A673 (cell line): ENCODE measurements at regions not wholly inside any gene's neighbourhood (a gene's known extent, or its start where the extent isn't known, plus 50 kb on each side); places are given as distances from the start of the nearest gene placed in this dataset.

Experiments used
- BruUV-seq: library from RNA; stranded (reverse); fragments of 400-500 nt; replicated peaks from 2 replicates; lab custom pipeline; 2021; lab: Mats Ljungman, UMichigan
- CTCF ChIA-PET: fragments of 300-600 bp; sonication (Branson Sonifier 250); formaldehyde crosslinking; loops from one replicate; lab custom pipeline; 2022; ENCODE audit warnings: antibody characterized with exemption; lab: Charles Lee
- POLR2A ChIA-PET: fragments of 300-600 bp; sonication (Branson Sonifier 250); formaldehyde crosslinking; loops from one replicate; lab custom pipeline; 2022; ENCODE audit warnings: antibody characterized with exemption; ENCODE audit not compliant: low non-redundant PET; lab: Charles Lee
- DNase-seq: peaks from one replicate; pipeline ENCODE4 v3.0.0-alpha.2; 2015; ENCODE audit warnings: low spot score
- H3K27ac ChIP-seq: fragments of 200-600 bp; sonication (generic); 2 replicates; pipeline ENCODE4 v1.5.1; 2016; ENCODE audit warnings: mixed run types, low read depth, mild to moderate bottlenecking, mixed read lengths, antibody characterized with exemption, low read length; ENCODE audit not compliant: poor library complexity, severe bottlenecking
- H3K27me3 ChIP-seq: fragments of 200-600 bp; sonication (generic); replicated peaks from 2 replicates; pipeline ENCODE4 v1.6.1; 2017; ENCODE audit warnings: mixed run types, low read depth, mild to moderate bottlenecking, mixed read lengths, antibody characterized with exemption, low read length; ENCODE audit not compliant: insufficient read depth, poor library complexity
- H3K36me3 ChIP-seq: fragments of 200-600 bp; sonication (generic); 2 replicates; pipeline ENCODE4 v1.6.1; 2016; ENCODE audit warnings: mixed run types, mild to moderate bottlenecking, mixed read lengths, antibody characterized with exemption, low read length; ENCODE audit not compliant: insufficient read depth, poor library complexity, severe bottlenecking
- H3K4me1 ChIP-seq: fragments of 200-600 bp; sonication (generic); 2 replicates; pipeline ENCODE4 v1.6.1; 2017; ENCODE audit warnings: mixed run types, mild to moderate bottlenecking, mixed read lengths, antibody characterized with exemption, low read length; ENCODE audit not compliant: insufficient read depth, poor library complexity, severe bottlenecking
- H3K4me3 ChIP-seq: fragments of 200-600 bp; sonication (generic); 2 replicates; pipeline ENCODE4 v1.5.1; 2016; ENCODE audit warnings: low read depth, mixed run types, mild to moderate bottlenecking, mixed read lengths, low read length; ENCODE audit not compliant: poor library complexity, severe bottlenecking
- H3K9me3 ChIP-seq: fragments of 200-600 bp; sonication (generic); 2 replicates; pipeline ENCODE4 v1.6.1; 2016; ENCODE audit warnings: mixed run types, low read depth, mild to moderate bottlenecking, mixed read lengths, antibody characterized with exemption, low read length; ENCODE audit not compliant: poor library complexity, severe bottlenecking
- CTCF ChIP-seq: fragments of 300-800, 200-600 bp; sonication (generic); conservative IDR thresholded peaks from 2 replicates; pipeline ENCODE4 v1.5.1; 2017; ENCODE audit warnings: low read depth, mild to moderate bottlenecking, antibody characterized with exemption, low read length, moderate library complexity, mixed read lengths
- EZH2 ChIP-seq: fragments of 200-600 bp; sonication (generic); IDR thresholded peaks from 2 replicates; pipeline ENCODE4 v1.6.1; 2017; ENCODE audit warnings: borderline replicate concordance, low read depth, mild to moderate bottlenecking, mixed read lengths, antibody characterized with exemption, low read length; ENCODE audit not compliant: poor library complexity, severe bottlenecking
- intact Hi-C: fragments of 100-400 bp; cut with micrococcal nuclease; formaldehyde crosslinking; loops from one replicate; pipeline ENCODE4 v1.10.0; 2022; ENCODE audit not compliant: unreplicated experiment

GRCh38 chr14:40252817-40253447, 820.7 kb upstream of the FBXO33 start:
- DNase-seq = peak; percentile 11
- no peaks in the 10 kb centered on the region for H3K4me1 ChIP-seq
- no peaks in the 10 kb centered on the region for H3K27me3 ChIP-seq
- no peaks in the 10 kb centered on the region for H3K9me3 ChIP-seq
- ChIA-PET CTCF (no interaction called here), POLR2A (no interaction called here)
- no peak overlapping the region for H3K27ac ChIP-seq
- BruUV-seq = no TSS peak
- intact Hi-C loops = no loop called here
- H3K4me3 ChIP-seq = no peak overlapping the region
- H3K36me3 ChIP-seq = no peaks in the 10 kb centered on the region
- TF ChIP-seq EZH2 (no peak), CTCF (0 out of 2 replicates have a peak, but pooled peaks have one; percentile 21)

GRCh38 chr14:40248671-40249070, 816.4 kb upstream of the FBXO33 start:
- no peak for TF ChIP-seq EZH2
- no peak for TF ChIP-seq CTCF
- H3K27me3 ChIP-seq = no peaks in the 10 kb centered on the region
- BruUV-seq = no TSS peak
- H3K4me1 ChIP-seq = no peaks in the 10 kb centered on the region
- no peaks in the 10 kb centered on the region for H3K36me3 ChIP-seq
- intact Hi-C loops = no loop called here
- H3K4me3 ChIP-seq = no peak overlapping the region
- ChIA-PET CTCF (no interaction called here), POLR2A (no interaction called here)
- no peaks in the 10 kb centered on the region for H3K9me3 ChIP-seq
- no peak overlapping the region for H3K27ac ChIP-seq
- no peak for DNase-seq

DNA sequence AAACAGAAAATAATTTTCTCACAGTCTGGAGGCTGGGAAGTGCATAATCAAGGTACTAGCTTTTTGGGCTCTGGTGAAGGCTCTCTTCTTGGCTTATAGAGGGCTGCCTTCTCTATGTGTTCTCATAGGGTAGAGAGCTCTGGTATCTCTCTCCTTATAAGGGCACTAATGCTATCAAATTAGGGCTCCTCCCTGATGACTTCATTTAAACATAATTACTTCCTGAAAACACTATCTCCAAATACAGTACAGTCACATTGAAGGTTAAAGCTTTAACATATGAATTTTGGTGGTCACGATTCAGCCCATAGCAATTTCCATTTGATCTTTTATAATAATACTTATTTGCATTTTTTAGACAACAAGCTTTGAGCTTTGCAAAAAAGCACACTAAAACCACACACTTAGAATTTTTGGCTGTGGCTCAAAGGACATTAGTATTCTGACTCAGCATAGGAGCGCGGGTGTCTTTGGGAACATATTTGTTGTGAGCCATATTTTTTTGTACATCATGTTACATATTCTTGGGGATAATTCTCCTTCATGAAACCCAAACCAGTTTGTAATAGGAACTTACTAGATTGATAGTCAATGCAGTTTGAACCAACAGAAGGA, 808.1 kb upstream of the FBXO33 start:
- intact Hi-C loops = no loop called here
- no peaks in the 10 kb centered on the region for H3K4me1 ChIP-seq
- BruUV-seq = no TSS peak
- no peak overlapping the region for H3K4me3 ChIP-seq
- TF ChIP-seq CTCF = no peak
- TF ChIP-seq EZH2 = no peak
- ChIA-PET POLR2A (no interaction called here), CTCF (no interaction called here)
- H3K27me3 ChIP-seq = no peaks in the 10 kb centered on the region
- peak; percentile 7 for DNase-seq
- peaks cover 8% of the 10 kb centered on the region for H3K9me3 ChIP-seq
- H3K27ac ChIP-seq = no peak overlapping the region
- H3K36me3 ChIP-seq = no peaks in the 10 kb centered on the region
